DMS 273 treated with DMSO at 0.1 percent for 48 hours (cell line): ENCODE measurements at regions not wholly inside any gene's neighbourhood (a gene's known extent, or its start where the extent isn't known, plus 50 kb on each side); places are given as distances from the start of the nearest gene placed in this dataset.

Source experiments
- DNase-seq: peaks from one replicate; lab custom pipeline; 2025; lab: John Stamatoyannopoulos, UW

GRCh38 chr16:59170099-59170712 lies 436.1 kb upstream of the GOT2 start:
- DNase-seq = no peak

DNA sequence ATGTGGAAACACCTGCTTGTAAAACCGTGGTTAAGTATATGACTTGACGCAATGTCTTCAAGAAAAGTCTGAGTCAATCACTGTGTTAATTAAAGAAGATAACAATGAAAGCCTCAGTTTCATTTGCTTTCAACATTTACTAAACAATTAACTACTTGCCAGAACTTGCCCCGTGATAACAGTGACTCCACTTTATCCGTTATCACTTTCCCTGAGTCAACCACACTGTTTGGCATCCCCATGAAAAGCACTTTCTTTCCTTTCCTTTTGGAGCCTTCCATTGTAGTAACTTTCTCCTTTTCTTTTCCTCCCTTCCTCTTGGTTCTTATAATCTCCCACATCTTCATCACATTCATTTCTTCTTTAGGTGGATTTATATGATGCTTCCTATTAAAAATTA lies 435.1 kb upstream of the GOT2 start:
- DNase-seq = no peak

- no peak for DNase-seq
These were observed 434.5 kb upstream of the GOT2 start for GRCh38 chr16:59168461-59169114.

DNA sequence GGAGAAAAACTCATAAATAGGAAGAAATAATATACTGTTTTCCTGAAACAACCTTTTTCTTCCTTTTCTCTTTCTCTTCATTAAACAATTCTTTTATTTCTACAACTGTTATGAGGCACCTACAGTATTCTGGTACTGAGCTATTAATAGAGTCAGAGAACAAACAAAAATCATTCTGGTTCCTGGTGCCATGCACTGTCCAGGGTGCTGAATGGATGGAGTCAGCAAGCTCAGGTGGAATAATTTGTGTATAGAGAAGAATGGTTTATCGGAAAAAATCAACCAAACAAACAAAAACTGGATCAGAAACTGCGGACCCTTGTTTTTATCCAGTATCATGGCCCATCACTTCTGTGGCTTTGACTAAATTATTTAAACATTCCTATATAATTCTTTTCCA lies 430.3 kb upstream of the GOT2 start:
- no peak for DNase-seq

DNA sequence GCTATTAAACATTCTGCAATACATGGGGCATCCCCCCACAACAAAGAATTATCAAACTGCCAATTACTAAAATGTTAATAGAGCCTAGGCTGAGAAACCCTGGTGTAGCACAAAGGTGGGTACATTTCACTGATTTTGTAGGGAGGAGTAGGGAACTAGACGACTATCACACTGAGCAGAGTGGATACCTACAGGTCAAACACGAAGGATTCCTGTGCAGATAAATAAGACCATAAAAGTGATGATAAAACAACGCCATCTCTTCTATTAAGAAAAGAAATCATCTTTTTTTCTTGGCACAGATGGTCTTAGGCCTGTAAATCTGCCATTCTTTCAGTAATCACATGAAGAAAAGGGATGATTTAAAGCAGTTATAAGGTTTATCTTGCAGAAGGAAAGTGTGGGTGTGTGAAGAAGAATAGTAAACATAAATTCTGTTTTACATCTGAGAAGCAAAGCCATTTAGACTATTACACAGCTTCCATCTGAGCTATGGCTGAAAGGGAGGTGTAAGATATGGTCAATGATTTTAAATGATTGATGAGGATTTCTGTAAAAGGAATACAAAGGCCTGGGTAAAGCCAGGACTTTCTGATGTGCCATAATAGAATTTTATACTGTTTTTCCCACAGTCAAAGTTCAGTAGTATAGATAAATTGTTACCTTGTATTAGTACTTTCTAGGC lies 429.4 kb upstream of the GOT2 start:
- no peak for DNase-seq

GRCh38 chr16:59161679-59162078 lies 427.6 kb upstream of the GOT2 start:
- DNase-seq = no peak

GRCh38 chr16:59154295-59154694 lies 420.2 kb upstream of the GOT2 start:
- no peak for DNase-seq

DNA sequence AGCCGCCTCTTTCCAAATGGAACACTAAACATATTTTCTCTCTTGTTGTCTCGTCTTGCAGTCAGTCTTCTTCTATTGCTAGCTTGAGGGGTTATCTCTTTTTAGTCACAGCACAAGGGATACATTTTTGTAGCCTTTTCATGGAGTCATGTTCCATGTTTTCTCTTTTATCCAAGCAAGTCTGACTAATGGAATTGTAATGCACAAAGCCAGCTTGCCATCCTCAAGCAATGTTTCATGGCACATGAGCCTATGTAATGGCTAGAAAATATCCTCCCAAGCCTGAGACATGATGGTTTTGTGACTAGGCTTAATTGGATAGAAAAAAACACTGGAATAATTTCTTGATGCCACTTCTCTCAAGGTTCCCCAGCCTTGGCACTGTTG lies 414.6 kb upstream of the GOT2 start:
- DNase-seq = no peak

DNA sequence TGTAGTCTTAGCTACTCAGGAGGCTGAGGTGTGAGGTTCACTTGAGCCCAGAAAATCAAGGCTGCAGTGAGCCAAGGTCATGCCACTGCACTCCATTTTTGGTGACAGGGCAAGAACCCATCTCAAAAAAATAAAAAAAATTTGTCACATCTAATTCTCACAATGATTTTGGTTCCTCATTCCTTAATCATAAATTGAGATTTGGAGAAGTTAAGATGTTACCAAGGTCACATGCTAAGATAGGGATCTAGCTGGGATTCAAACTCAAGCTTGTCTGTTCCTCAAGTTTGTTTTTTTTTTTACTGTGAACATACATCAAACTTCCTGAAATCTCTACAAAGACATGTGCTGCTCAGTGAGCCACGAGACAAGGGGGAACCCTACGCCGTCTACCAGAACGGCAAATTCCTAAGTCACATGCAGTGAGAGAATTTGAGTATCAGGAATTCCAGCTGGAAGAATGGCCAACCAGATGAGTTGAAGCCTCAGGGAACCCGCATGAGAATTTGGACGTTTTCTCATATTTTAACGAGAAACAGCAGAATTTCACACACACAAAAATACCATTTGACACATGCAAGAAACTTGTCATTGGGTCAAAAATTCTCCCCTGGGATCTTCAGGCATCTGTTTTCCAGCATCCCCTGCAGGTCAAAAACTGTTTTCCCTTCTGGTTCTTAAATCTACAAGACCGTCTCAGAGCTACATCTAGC lies 414.1 kb upstream of the GOT2 start:
- DNase-seq = no peak

- DNase-seq = no peak
These were observed 412.0 kb upstream of the GOT2 start for GRCh38 chr16:59146140-59146539.

- no peak for DNase-seq
These were observed 410.7 kb upstream of the GOT2 start for GRCh38 chr16:59144841-59145240.

DNA sequence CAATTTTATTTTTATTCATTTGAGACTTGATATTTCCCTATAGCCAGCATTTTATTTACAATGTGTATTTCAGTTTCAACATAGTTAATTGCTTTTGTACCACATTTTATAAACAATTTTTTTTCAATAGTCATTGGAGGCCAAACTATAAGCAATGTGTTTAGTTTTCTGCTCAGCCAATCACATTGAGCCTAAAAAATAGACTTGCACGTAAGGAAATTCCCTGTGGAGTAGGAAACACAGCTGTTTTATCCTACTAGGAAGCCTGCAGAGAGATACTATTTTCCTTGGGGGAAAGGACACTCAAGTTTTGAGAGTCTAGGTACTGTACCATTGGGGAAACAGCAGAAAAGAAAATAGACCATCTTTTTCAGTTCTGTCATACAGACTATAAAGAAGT lies 410.2 kb upstream of the GOT2 start:
- DNase-seq = no peak

- DNase-seq = no peak
These were observed 392.4 kb upstream of the GOT2 start for GRCh38 chr16:59126486-59126885.

GRCh38 chr16:59124056-59124455 lies 389.9 kb upstream of the GOT2 start:
- no peak for DNase-seq

DNA sequence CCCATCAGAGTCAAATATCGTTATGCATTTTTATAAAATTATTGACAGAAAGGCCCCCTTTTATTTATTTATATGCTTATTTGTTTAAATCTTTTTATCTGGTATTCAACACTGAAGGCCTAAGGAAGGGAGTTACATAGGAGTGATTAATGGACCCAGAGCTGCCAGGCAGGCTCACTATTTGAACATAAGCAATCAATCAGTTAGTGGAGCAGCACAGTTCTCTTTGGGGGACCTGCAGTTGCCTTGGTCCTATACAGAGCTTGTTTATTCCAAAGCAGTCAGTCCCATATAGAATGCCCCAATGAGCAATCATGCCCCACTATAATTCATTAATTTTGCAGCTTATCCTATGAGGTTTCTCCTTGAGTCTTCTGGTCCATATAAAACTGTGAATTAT lies 389.4 kb upstream of the GOT2 start:
- DNase-seq = no peak

GRCh38 chr16:59122262-59122537 lies 388.1 kb upstream of the GOT2 start:
- no peak for DNase-seq

- no peak for DNase-seq
These were observed 387.5 kb upstream of the GOT2 start for GRCh38 chr16:59121411-59122261.

DNA sequence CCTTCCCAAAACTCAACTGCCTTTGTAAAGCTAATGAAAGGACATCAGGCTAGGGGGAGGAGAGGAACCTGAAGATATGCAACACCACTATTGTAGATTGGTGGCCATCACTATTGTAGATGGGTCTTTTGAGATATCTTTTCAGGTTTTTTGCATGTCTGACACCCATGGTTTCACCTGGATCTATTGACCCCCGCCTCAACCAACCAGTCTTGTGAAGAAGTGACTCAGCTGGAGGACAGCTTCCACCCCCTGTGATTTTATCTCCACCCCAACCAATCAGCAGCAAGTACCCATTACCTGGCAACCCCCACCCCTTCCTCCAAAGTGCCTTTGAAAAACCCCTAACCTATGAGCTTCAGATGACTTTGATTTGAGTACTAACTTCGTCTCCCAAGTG lies 382.6 kb upstream of the GOT2 start:
- no peak for DNase-seq

- no peak for DNase-seq
These were observed 380.7 kb upstream of the GOT2 start for GRCh38 chr16:59114790-59115189.

DNA sequence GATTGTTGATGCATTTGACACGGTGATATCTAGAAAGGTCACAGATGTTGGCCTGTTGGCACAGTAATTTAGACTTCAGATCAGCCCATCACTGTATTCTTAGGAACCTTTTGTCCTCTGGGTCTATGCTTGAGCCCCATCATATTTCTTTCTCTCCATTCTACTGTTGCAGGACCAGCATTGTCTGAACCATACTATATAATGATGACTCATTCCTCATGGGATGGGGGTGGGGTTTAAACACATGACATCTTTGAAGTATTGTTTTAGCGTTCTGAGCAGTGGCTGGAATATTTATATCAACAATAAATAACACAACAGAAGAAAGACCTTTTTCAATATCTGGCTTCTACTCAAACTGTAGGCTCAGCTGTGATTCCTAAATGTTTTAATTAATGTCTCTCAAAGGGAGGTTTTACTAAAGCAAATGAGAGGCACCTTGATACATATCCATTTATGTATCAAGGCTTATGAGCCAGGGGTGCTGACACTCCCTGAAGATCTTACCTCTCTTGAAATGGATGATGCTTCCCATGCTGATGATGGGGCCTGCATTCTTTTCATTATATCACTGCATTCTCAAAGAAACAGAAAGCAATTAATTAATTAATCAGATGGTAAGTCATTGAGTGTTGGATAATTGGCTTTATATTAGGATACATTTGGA lies 379.0 kb upstream of the GOT2 start:
- DNase-seq = no peak

DNA sequence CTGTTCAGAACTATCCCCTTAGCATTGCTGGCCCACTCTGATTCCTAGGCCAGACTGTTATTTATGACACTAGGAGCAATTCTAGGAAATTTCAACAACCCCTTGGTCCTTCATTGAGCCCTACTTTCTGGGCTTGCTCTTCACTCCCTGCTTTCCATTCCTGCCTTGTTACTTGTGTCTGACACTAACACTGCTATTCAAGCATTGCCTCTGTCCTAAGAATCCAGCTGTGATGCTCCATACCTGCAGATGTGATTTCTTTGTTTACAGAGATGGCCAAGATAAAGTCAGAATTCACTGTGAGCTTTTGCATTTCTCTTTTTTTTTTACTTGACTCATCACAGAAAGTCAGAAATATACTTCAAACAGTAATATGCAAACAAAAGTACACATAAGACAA lies 377.2 kb upstream of the GOT2 start:
- no peak for DNase-seq

DNA sequence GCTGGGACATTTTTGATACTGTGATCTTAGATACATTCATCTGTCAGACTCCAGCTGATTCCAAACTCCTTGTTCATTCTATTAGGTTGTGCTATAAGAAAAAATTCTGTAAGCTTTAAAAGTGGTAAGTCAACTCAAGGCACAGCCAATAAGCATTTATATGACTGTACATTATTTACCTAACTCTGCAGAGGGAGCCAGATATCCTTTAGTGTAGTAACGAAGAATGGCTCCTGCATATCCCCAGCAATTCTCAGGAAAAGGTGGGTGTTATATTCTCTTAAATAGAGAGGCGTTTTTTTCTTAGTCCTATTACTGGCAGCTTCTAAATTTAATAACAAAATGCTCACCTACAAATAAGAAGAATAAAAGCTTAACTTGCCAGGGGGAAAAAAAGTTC lies 374.3 kb upstream of the GOT2 start:
- DNase-seq = no peak
